CD14-positive monocyte (primary cell): ENCODE measurements at regions not wholly inside any gene's neighbourhood (a gene's known extent, or its start where the extent isn't known, plus 50 kb on each side); places are given as distances from the start of the nearest gene placed in this dataset.

Experiments
- DNase-seq, 3 donors: peaks; one replicate each; pipeline ENCODE4 v3.0.0-alpha.2; 2011 to 2022
- H2AFZ ChIP-seq: 2 replicates; pipeline ENCODE4 v1.6.0; 2012; ENCODE audit warnings: mild to moderate bottlenecking, low read depth, low read length, inconsistent platforms; ENCODE audit not compliant: insufficient read depth, poor library complexity, severe bottlenecking
- H3K27ac ChIP-seq, 2 donors: 1 replicate in 1 of 2; 2 replicates in 1 of 2; pipeline ENCODE4 v1.5.1; 2012 to 2013; ENCODE audit warnings: low read length in 2 of 2, control low read depth in 1 of 2, inconsistent platforms in 1 of 2, low read depth in 1 of 2, mild to moderate bottlenecking in 1 of 2
- H3K27me3 ChIP-seq, 2 donors: one replicate each; pipeline versions ENCODE4 v1.6.0 to v1.6.1; 2011 to 2013; ENCODE audit warnings: low read length in 2 of 2; ENCODE audit not compliant: control insufficient read depth in 2 of 2, insufficient read depth in 2 of 2
- H3K36me3 ChIP-seq, 2 donors: replicated peaks in 1 of 2; 1 replicate in 1 of 2; 2 replicates in 1 of 2; pipeline versions ENCODE4 v1.5.1 to v1.6.1; 2012 to 2013; ENCODE audit warnings: low read length in 2 of 2, control low read depth in 1 of 2, inconsistent platforms in 1 of 2, mild to moderate bottlenecking in 1 of 2; ENCODE audit not compliant: insufficient read depth in 2 of 2, control insufficient read depth in 1 of 2
- H3K4me1 ChIP-seq, 2 donors: 1 replicate in 1 of 2; 2 replicates in 1 of 2; pipeline versions ENCODE4 v1.5.1 to v1.6.1; 2012 to 2013; ENCODE audit warnings: low read length in 2 of 2, control low read depth in 1 of 2, inconsistent platforms in 1 of 2, mild to moderate bottlenecking in 1 of 2, moderate library complexity in 1 of 2; ENCODE audit not compliant: insufficient read depth in 2 of 2, control insufficient read depth in 1 of 2
- H3K4me2 ChIP-seq: replicated peaks from 2 replicates; pipeline ENCODE3; 2012; ENCODE audit warnings: low read length, moderate library complexity, mild to moderate bottlenecking; ENCODE audit not compliant: poor library complexity, severe bottlenecking; ENCODE audit errors: extremely low read depth
- H3K4me3 ChIP-seq, 3 experiments: fragments of 200-600 bp in 1 of 3; sonication (generic) in 1 of 3; replicated peaks in 1 of 3; 1 replicate in 2 of 3; 2 replicates in 1 of 3; pipeline ENCODE4 v1.5.1; 2011 to 2013; ENCODE audit warnings: low read length in 3 of 3, mild to moderate bottlenecking in 3 of 3, control low read depth in 2 of 3, low read depth in 2 of 3, inconsistent platforms in 1 of 3, moderate library complexity in 1 of 3
- H3K79me2 ChIP-seq: 2 replicates; pipeline ENCODE4 v1.6.0; 2012; ENCODE audit warnings: mild to moderate bottlenecking, control low read depth, inconsistent platforms, low read length, moderate library complexity; ENCODE audit not compliant: insufficient read depth
- H3K9ac ChIP-seq: 2 replicates; pipeline ENCODE4 v1.6.0; 2017; ENCODE audit warnings: low read length, mild to moderate bottlenecking; ENCODE audit not compliant: insufficient read depth, poor library complexity, severe bottlenecking
- H3K9me3 ChIP-seq, 2 donors: replicated peaks in 1 of 2; 1 replicate in 1 of 2; 2 replicates in 1 of 2; pipeline versions ENCODE4 v1.5.1 to v1.6.1; 2012 to 2013; ENCODE audit warnings: low read length in 2 of 2, control low read depth in 1 of 2; ENCODE audit not compliant: control insufficient read depth in 1 of 2, insufficient read depth in 1 of 2
- H4K20me1 ChIP-seq: 2 replicates; pipeline ENCODE4 v1.6.0; 2012; ENCODE audit warnings: mild to moderate bottlenecking, low read length, control low read depth, moderate library complexity; ENCODE audit not compliant: insufficient read depth
- H3K27ac Mint-ChIP-seq, 7 donors: one replicate each; pipeline ENCODE4 v1.8.0; 2020; ENCODE audit warnings: mild to moderate bottlenecking in 7 of 7, mixed read lengths in 7 of 7, moderate library complexity in 6 of 7, inconsistent platforms in 2 of 7
- H3K27me3 Mint-ChIP-seq, 3 donors: one replicate each; pipeline ENCODE4 v1.8.0; 2021 to 2022; ENCODE audit warnings: low read depth in 3 of 3, mild to moderate bottlenecking in 3 of 3, mixed read lengths in 3 of 3, moderate library complexity in 3 of 3, inconsistent platforms in 1 of 3
- H3K36me3 Mint-ChIP-seq, 2 donors: one replicate each; pipeline ENCODE4 v1.8.0; 2020; ENCODE audit warnings: mixed read lengths in 2 of 2, inconsistent platforms in 1 of 2, mild to moderate bottlenecking in 1 of 2
- H3K4me1 Mint-ChIP-seq: one replicate; pipeline ENCODE4 v1.8.0; 2020; ENCODE audit warnings: mild to moderate bottlenecking, mixed read lengths
- H3K4me3 Mint-ChIP-seq, 2 donors: one replicate each; pipeline ENCODE4 v1.8.0; 2020; ENCODE audit warnings: mild to moderate bottlenecking in 2 of 2, mixed read lengths in 2 of 2, moderate library complexity in 1 of 2
- H3K9me3 Mint-ChIP-seq, 7 donors: one replicate each; pipeline ENCODE4 v1.8.0; 2020 to 2022; ENCODE audit warnings: mixed read lengths in 7 of 7, mild to moderate bottlenecking in 6 of 7, moderate library complexity in 6 of 7, inconsistent platforms in 2 of 7
- CTCF ChIP-seq: fragments of 200-600 bp; IDR thresholded peaks from one replicate; pipeline ENCODE4 v1.8.0; 2022; ENCODE audit warnings: antibody characterized with exemption, mild to moderate bottlenecking
- WGBS: methylation state at CpG from one replicate; pipeline ENCODE4 v1.1.5; 2013; ENCODE audit warnings: missing lambda C conversion rate; ENCODE audit not compliant: insufficient coverage; 5-methylcytosine and 5-hydroxymethylcytosine counted together
- intact Hi-C, 2 donors: fragments of 100-400 bp; cut with micrococcal nuclease; formaldehyde crosslinking; loops; one replicate each; pipeline versions ENCODE4 v1.15.0 to v1.15.1; 2023

- Histone ChIP-seq H3K9ac (no peak overlapping the region), H4K20me1 (no peaks in the 10 kb centered on the region), H3K79me2 (no peaks in the 10 kb centered on the region), H3K4me1 (no peaks in the 10 kb centered on the region), H3K27me3 (no peaks in the 10 kb centered on the region), H3K9me3 (no peaks in the 10 kb centered on the region), H3K4me2 (no peak overlapping the region), H3K36me3 (no peaks in the 10 kb centered on the region), H3K4me3 (no peak overlapping the region), H2AFZ (no peak overlapping the region), H3K27ac (no peak overlapping the region)
- H3K36me3 Mint-ChIP-seq, result no peaks in the 10 kb centered on the region
- H3K9me3 Mint-ChIP-seq, result peaks cover 1 to 8% (median 4%) of the 10 kb centered on the region in 7 donors
- no peak overlapping the region for H3K27ac Mint-ChIP-seq
- intact Hi-C loops, result no loop called here
- no peak for TF ChIP-seq CTCF
- H3K27me3 Mint-ChIP-seq, result peaks cover 0 to 5% (median 0%) of the 10 kb centered on the region in 3 donors
- no peak for DNase-seq
- H3K4me1 Mint-ChIP-seq, result no peaks in the 10 kb centered on the region
- no peak overlapping the region for H3K4me3 Mint-ChIP-seq
Observed at GRCh38 chr1:166597516-166597915, 241.8 kb upstream of the POGK start.

DNA sequence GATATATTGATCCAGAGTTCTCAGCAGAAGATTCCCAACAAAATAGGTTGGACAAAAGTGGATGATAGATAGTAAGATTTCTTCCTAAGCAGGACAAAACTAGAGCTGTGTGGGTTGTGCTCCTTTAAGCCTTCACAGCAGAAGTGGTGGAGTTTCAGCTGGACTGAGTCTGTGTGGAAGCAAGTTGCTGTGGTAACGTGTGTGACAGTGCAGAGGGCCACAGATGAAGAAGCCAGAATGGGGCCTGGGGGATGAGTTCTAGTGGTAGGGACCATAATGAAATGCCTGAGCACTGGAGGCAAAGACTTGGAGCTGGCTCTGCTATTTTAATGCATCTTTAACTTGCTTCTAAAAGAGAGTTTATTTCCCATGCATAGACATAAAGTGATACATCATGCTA, 238.7 kb upstream of the POGK start:
- Histone ChIP-seq H3K27me3 (no peaks in the 10 kb centered on the region), H3K4me2 (no peak overlapping the region), H3K27ac (no peak overlapping the region), H3K4me3 (no peak overlapping the region), H2AFZ (no peak overlapping the region), H4K20me1 (no peaks in the 10 kb centered on the region), H3K79me2 (no peaks in the 10 kb centered on the region), H3K4me1 (no peaks in the 10 kb centered on the region), H3K36me3 (no peaks in the 10 kb centered on the region), H3K9me3 (no peaks in the 10 kb centered on the region), H3K9ac (no peak overlapping the region)
- no peaks in the 10 kb centered on the region for H3K4me1 Mint-ChIP-seq
- peaks cover 0 to 7% (median 2%) of the 10 kb centered on the region in 7 donors for H3K9me3 Mint-ChIP-seq
- no peak for DNase-seq
- H3K4me3 Mint-ChIP-seq, result no peak overlapping the region
- intact Hi-C loops, result no loop called here
- no peaks in the 10 kb centered on the region for H3K36me3 Mint-ChIP-seq
- no peak overlapping the region for H3K27ac Mint-ChIP-seq
- TF ChIP-seq CTCF, result no peak
- peaks cover 0 to 5% (median 0%) of the 10 kb centered on the region in 3 donors for H3K27me3 Mint-ChIP-seq
- WGBS, result 83% methylated on average over 1 of the region's 1 CpG
